ENCODE measurements at regions not wholly inside any gene's neighbourhood (a gene's known extent, or its start where the extent isn't known, plus 50 kb on each side); places are given as distances from the start of the nearest gene placed in this dataset.

- TF ChIP-seq SIN3A (IDR thresholded peaks at IDR 0.05; ENCODE audit: borderline replicate concordance, insufficient read depth, low read length) = no peak
- no peak for TF ChIP-seq POLR2AphosphoS5 (IDR thresholded peaks at IDR 0.05; ENCODE audit: low read depth, low read length)
These were observed 271.0 kb upstream of the SLC30A5 start for GRCh38 chr5:68822796-68823195.

Data from PFSK-1 (cell line).